Liver (tissue), 8 donors: ENCODE measurements at regions not wholly inside any gene's neighbourhood (a gene's known extent, or its start where the extent isn't known, plus 50 kb on each side); places are given as distances from the start of the nearest gene placed in this dataset.
"Not testable (repeated sequence)": the region's sequence is repeated elsewhere in the genome, so short reads cannot be mapped to it uniquely, and the experiment has no call there.

ENCODE experiments used
- DNase-seq: peaks from one replicate; pipeline ENCODE4 v3.0.0-alpha.2; 2017; ENCODE audit warnings: low spot score
- H3K27ac ChIP-seq, 2 donors: one replicate each; pipeline ENCODE4 v1.7.0; 2013; ENCODE audit warnings: inconsistent platforms in 2 of 2, low read length in 2 of 2, control low read depth in 1 of 2, low read depth in 1 of 2, mild to moderate bottlenecking in 1 of 2
- H3K27me3 ChIP-seq, 4 donors: one replicate each; pipeline versions ENCODE4 v1.6.1 to v1.7.0; 2013; ENCODE audit warnings: low read length in 3 of 4, inconsistent platforms in 1 of 4, mild to moderate bottlenecking in 1 of 4, moderate library complexity in 1 of 4; ENCODE audit not compliant: control insufficient read depth in 4 of 4, insufficient read depth in 4 of 4
- H3K36me3 ChIP-seq, 4 donors: one replicate each; pipeline versions ENCODE4 v1.6.1 to v1.7.0; 2013; ENCODE audit warnings: low read length in 3 of 4, mild to moderate bottlenecking in 3 of 4, low read depth in 1 of 4, moderate library complexity in 1 of 4; ENCODE audit not compliant: control insufficient read depth in 4 of 4, insufficient read depth in 3 of 4
- H3K4me1 ChIP-seq, 4 donors: one replicate each; pipeline versions ENCODE4 v1.6.1 to v1.7.0; 2013; ENCODE audit warnings: low read length in 3 of 4, mild to moderate bottlenecking in 3 of 4, moderate library complexity in 1 of 4; ENCODE audit not compliant: control insufficient read depth in 4 of 4, insufficient read depth in 4 of 4
- H3K4me3 ChIP-seq, 3 donors: one replicate each; pipeline versions ENCODE4 v1.6.1 to v1.7.0; 2013; ENCODE audit warnings: low read length in 3 of 3, control low read depth in 1 of 3, low read depth in 1 of 3, mild to moderate bottlenecking in 1 of 3
- H3K9ac ChIP-seq, 2 donors: one replicate each; pipeline ENCODE4 v1.7.0; 2013; ENCODE audit warnings: low read length in 2 of 2, mild to moderate bottlenecking in 2 of 2, moderate library complexity in 2 of 2, control low read depth in 1 of 2, low read depth in 1 of 2
- H3K9me3 ChIP-seq, 4 donors: one replicate each; pipeline versions ENCODE4 v1.6.1 to v1.7.0; 2013; ENCODE audit warnings: low read length in 3 of 4; ENCODE audit not compliant: control insufficient read depth in 4 of 4
- EGR1 ChIP-seq, 2 donors: IDR thresholded peaks; 2 replicates each; pipeline ENCODE4 v1.6.1; 2016 to 2018; ENCODE audit warnings: antibody characterized with exemption in 2 of 2, low read depth in 2 of 2
- FOXA1 ChIP-seq: IDR thresholded peaks from 2 replicates; pipeline ENCODE4 v1.6.1; 2016; ENCODE audit warnings: antibody characterized with exemption
- FOXA2 ChIP-seq: IDR thresholded peaks from 2 replicates; pipeline ENCODE4 v1.6.1; 2016; ENCODE audit warnings: antibody characterized with exemption
- GABPA ChIP-seq, 2 donors: IDR thresholded peaks in 1 of 2; conservative IDR thresholded peaks in 1 of 2; 2 replicates each; pipeline ENCODE4 v1.6.1; 2016; ENCODE audit warnings: antibody characterized with exemption in 2 of 2, mild to moderate bottlenecking in 1 of 2, moderate library complexity in 1 of 2
- HNF4A ChIP-seq, 2 donors: conservative IDR thresholded peaks; 2 replicates each; pipeline ENCODE4 v1.6.1; 2016; ENCODE audit warnings: antibody characterized with exemption in 2 of 2, mild to moderate bottlenecking in 2 of 2
- HNF4G ChIP-seq: IDR thresholded peaks from 2 replicates; pipeline ENCODE4 v1.6.1; 2016; ENCODE audit warnings: antibody characterized with exemption
- JUND ChIP-seq, 2 donors: IDR thresholded peaks; 2 replicates each; pipeline ENCODE4 v1.6.1; 2016; ENCODE audit warnings: antibody characterized with exemption in 2 of 2
- NR2F2 ChIP-seq: IDR thresholded peaks from 2 replicates; pipeline ENCODE4 v1.6.1; 2016; ENCODE audit warnings: antibody characterized with exemption
- SP1 ChIP-seq: IDR thresholded peaks from 2 replicates; pipeline ENCODE4 v1.6.1; 2018; ENCODE audit warnings: antibody characterized with exemption, mild to moderate bottlenecking
- TAF1 ChIP-seq: conservative IDR thresholded peaks from 2 replicates; pipeline ENCODE4 v1.6.1; 2016; ENCODE audit warnings: antibody characterized with exemption, mild to moderate bottlenecking
- YY1 ChIP-seq: IDR thresholded peaks from 2 replicates; pipeline ENCODE4 v1.6.1; 2016; ENCODE audit warnings: antibody characterized with exemption, mild to moderate bottlenecking
- WGBS: extraction: QIAGEN DNeasy Blood & Tissue Kit; methylation state at CpG from one replicate; pipeline ENCODE4 v1.1.7; 2013; 5-methylcytosine and 5-hydroxymethylcytosine counted together
- TF ChIP-seq, protein P1 (sequence below): fragments of 150-350 bp; IDR thresholded peaks from 2 replicates; pipeline ENCODE4 v1.5.1; 2017; ENCODE audit warnings: improper control_type of control experiment, low read depth, low read length; ENCODE audit not compliant: missing input control
- TF ChIP-seq, protein P2 (sequence below): IDR thresholded peaks from 2 replicates; pipeline ENCODE4 v1.6.1; 2016; ENCODE audit warnings: antibody characterized with exemption, mild to moderate bottlenecking
- TF ChIP-seq, protein P3 (sequence below): IDR thresholded peaks from 2 replicates; pipeline ENCODE4 v1.6.1; 2016; ENCODE audit warnings: antibody characterized with exemption
- TF ChIP-seq, protein P4 (sequence below): IDR thresholded peaks from 2 replicates; pipeline ENCODE4 v1.6.1; 2016; ENCODE audit warnings: antibody characterized with exemption
- TF ChIP-seq, protein P5 (sequence below): IDR thresholded peaks from 2 replicates; pipeline ENCODE4 v1.6.1; 2016; ENCODE audit warnings: antibody characterized with exemption
- donor health status: healthy.
- donor health status: healthy.
- donor health status: healthy.
- donor health status: healthy.
- donor health status: healthy.

DNA sequence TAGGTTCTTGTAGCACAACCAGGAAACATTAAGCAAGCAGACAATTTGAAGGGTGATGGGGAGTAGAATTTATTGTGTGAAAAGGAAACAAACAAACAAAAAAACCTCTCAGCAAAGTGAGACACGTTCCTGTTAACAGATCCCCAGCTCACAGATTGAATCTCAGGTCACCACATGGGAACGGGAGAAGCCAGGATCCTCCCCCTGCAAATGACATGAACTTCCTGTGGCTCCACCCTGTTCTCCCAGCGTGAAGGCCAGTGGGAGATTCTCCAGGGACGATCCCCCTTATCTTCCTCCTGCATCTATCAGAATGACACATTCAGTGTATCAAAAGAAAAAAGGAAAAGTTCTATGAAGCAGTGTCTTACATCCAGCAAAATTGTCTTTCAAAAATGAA lies 1488.1 kb downstream of the OTOL1 start (continued):
- TF ChIP-seq, protein P1, sequence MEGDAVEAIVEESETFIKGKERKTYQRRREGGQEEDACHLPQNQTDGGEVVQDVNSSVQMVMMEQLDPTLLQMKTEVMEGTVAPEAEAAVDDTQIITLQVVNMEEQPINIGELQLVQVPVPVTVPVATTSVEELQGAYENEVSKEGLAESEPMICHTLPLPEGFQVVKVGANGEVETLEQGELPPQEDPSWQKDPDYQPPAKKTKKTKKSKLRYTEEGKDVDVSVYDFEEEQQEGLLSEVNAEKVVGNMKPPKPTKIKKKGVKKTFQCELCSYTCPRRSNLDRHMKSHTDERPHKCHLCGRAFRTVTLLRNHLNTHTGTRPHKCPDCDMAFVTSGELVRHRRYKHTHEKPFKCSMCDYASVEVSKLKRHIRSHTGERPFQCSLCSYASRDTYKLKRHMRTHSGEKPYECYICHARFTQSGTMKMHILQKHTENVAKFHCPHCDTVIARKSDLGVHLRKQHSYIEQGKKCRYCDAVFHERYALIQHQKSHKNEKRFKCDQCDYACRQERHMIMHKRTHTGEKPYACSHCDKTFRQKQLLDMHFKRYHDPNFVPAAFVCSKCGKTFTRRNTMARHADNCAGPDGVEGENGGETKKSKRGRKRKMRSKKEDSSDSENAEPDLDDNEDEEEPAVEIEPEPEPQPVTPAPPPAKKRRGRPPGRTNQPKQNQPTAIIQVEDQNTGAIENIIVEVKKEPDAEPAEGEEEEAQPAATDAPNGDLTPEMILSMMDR = no peak

DNA sequence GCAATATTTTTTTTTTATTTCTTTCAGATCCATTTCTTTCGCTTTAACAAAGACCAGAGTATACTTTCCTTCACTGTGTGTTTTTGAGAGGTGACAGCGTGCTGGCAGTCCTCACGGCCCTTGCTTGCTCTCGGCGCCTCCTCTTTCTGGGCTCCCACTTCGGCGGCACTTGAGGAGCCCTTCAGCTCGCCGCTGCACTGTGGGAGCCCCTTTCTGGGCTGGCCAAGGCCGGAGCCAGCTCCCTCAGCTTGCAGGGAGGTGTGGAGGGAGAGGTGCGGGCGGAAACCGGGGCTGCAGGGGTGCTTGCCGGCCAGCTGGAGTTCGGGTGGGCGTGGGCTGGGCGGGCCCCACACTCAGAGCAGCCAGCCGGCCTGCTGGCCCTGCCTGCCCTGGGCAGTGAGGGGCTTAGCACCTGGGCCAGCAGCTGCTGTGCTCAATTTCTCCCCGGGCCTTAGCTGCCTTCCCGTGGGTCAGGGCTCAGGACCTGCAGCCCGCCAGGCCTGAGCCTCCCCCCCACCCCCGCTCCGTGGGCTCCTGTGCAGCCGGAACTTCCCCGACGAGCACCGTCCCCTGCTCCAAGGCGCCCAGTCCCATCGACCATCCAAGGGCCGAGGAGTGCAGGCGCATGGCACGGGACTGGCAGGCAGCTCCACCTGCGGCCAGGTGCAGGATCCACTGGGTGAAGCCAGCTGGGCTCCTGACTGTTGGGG lies 1490.6 kb downstream of the OTOL1 start:
- H3K36me3 ChIP-seq, H3K27me3 ChIP-seq, H3K4me3 ChIP-seq, H3K4me1 ChIP-seq, H3K9ac ChIP-seq, DNase-seq, H3K27ac ChIP-seq, H3K9me3 ChIP-seq: not testable (repeated sequence)
- WGBS = 87% methylated on average over 33 of the region's 33 CpGs

DNA sequence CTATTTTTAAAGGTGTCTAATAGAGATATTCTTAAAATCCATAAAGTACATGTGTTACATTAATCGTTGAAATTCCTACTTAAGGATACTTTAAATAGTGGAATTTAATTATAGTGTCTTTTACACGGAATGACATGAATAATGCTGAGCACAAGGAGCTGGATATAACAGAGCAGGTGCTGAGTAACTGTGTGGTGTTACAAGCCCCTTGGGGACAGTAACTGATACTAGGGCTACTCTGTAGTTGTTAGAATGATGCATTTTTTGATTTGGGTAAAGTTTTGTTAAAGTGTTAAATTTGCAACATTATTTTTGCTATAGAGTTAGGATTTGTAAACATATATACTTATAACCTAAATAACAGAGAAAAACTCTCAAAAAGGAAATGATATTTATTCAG lies 1496.1 kb downstream of the OTOL1 start:
- DNase-seq = no peak
- H3K9me3 ChIP-seq = peaks cover 0 to 4% (median 0%) of the 10 kb centered on the region in 4 donors
- peaks cover 0 to 2% (median 0%) of the 10 kb centered on the region in 4 donors for H3K27me3 ChIP-seq
- H3K9ac ChIP-seq = no peak overlapping the region
- H3K36me3 ChIP-seq = no peaks in the 10 kb centered on the region
- 64% methylated on average over 2 of the region's 2 CpGs for WGBS
- no peaks in the 10 kb centered on the region for H3K4me1 ChIP-seq
- no peak overlapping the region for H3K27ac ChIP-seq
- TF ChIP-seq, protein P2, sequence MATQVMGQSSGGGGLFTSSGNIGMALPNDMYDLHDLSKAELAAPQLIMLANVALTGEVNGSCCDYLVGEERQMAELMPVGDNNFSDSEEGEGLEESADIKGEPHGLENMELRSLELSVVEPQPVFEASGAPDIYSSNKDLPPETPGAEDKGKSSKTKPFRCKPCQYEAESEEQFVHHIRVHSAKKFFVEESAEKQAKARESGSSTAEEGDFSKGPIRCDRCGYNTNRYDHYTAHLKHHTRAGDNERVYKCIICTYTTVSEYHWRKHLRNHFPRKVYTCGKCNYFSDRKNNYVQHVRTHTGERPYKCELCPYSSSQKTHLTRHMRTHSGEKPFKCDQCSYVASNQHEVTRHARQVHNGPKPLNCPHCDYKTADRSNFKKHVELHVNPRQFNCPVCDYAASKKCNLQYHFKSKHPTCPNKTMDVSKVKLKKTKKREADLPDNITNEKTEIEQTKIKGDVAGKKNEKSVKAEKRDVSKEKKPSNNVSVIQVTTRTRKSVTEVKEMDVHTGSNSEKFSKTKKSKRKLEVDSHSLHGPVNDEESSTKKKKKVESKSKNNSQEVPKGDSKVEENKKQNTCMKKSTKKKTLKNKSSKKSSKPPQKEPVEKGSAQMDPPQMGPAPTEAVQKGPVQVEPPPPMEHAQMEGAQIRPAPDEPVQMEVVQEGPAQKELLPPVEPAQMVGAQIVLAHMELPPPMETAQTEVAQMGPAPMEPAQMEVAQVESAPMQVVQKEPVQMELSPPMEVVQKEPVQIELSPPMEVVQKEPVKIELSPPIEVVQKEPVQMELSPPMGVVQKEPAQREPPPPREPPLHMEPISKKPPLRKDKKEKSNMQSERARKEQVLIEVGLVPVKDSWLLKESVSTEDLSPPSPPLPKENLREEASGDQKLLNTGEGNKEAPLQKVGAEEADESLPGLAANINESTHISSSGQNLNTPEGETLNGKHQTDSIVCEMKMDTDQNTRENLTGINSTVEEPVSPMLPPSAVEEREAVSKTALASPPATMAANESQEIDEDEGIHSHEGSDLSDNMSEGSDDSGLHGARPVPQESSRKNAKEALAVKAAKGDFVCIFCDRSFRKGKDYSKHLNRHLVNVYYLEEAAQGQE = no peak
- TF ChIP-seq, protein P3, sequence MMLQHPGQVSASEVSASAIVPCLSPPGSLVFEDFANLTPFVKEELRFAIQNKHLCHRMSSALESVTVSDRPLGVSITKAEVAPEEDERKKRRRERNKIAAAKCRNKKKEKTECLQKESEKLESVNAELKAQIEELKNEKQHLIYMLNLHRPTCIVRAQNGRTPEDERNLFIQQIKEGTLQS = no peak
- TF ChIP-seq, protein P1 = no peak
- no peak for TF ChIP-seq YY1
- no peak for TF ChIP-seq SP1
- TF ChIP-seq NR2F2 = no peak
- TF ChIP-seq JUND (IDR thresholded peaks at IDR 0.05) = no peak
- no peak for TF ChIP-seq HNF4A (conservative IDR thresholded peaks at IDR 0.05)
- no peak for TF ChIP-seq FOXA2
- TF ChIP-seq, protein P4, sequence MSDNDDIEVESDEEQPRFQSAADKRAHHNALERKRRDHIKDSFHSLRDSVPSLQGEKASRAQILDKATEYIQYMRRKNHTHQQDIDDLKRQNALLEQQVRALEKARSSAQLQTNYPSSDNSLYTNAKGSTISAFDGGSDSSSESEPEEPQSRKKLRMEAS = no peak
- TF ChIP-seq EGR1 (IDR thresholded peaks at IDR 0.05; ENCODE audit: low read depth in 2 of 2) = no peak
- TF ChIP-seq, protein P5, sequence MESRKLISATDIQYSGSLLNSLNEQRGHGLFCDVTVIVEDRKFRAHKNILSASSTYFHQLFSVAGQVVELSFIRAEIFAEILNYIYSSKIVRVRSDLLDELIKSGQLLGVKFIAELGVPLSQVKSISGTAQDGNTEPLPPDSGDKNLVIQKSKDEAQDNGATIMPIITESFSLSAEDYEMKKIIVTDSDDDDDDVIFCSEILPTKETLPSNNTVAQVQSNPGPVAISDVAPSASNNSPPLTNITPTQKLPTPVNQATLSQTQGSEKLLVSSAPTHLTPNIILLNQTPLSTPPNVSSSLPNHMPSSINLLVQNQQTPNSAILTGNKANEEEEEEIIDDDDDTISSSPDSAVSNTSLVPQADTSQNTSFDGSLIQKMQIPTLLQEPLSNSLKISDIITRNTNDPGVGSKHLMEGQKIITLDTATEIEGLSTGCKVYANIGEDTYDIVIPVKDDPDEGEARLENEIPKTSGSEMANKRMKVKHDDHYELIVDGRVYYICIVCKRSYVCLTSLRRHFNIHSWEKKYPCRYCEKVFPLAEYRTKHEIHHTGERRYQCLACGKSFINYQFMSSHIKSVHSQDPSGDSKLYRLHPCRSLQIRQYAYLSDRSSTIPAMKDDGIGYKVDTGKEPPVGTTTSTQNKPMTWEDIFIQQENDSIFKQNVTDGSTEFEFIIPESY = no peak
- no peak for TF ChIP-seq TAF1
- TF ChIP-seq HNF4G = no peak
- no peak for TF ChIP-seq FOXA1
- no peak for TF ChIP-seq GABPA (IDR thresholded peaks at IDR 0.05 in 1 of 2, conservative IDR thresholded peaks at IDR 0.05 in 1 of 2)
- no peak overlapping the region for H3K4me3 ChIP-seq
